HCT116 (cell line): ENCODE measurements at regions not wholly inside any gene's neighbourhood (a gene's known extent, or its start where the extent isn't known, plus 50 kb on each side); places are given as distances from the start of the nearest gene placed in this dataset.

Source experiments
- CTCF ChIP-seq, 3 experiments: fragments of 200-600 bp in 1 of 3; sonication (generic) in 1 of 3; IDR thresholded peaks in 2 of 3; conservative IDR thresholded peaks in 1 of 3; 2 replicates each; pipeline ENCODE4 v1.5.1; 2012 to 2017; ENCODE audit warnings: low read depth in 2 of 3, low read length in 2 of 3, antibody characterized with exemption in 1 of 3, borderline replicate concordance in 1 of 3, control low read depth in 1 of 3, mild to moderate bottlenecking in 1 of 3, mixed read lengths in 1 of 3, mixed run types in 1 of 3, moderate library complexity in 1 of 3; ENCODE audit not compliant: insufficient read depth in 1 of 3
- EZH2 ChIP-seq: fragments of 200-600 bp; sonication (generic); IDR thresholded peaks from 2 replicates; pipeline ENCODE4 v1.6.1; 2017; ENCODE audit warnings: antibody characterized with exemption, mixed run types
- EZH2phosphoT487 ChIP-seq: fragments of 200-600 bp; IDR thresholded peaks from 2 replicates; pipeline ENCODE4 v1.6.1; 2018; ENCODE audit warnings: antibody characterized with exemption, borderline replicate concordance
- MAX ChIP-seq: IDR thresholded peaks from 2 replicates; pipeline ENCODE4 v1.6.1; 2012
- POLR2A ChIP-seq: IDR thresholded peaks from 2 replicates; pipeline ENCODE4 v1.7.0; 2011; ENCODE audit warnings: borderline replicate concordance; ENCODE audit not compliant: insufficient read depth, insufficient read length; ENCODE audit errors: extremely low read depth
- POLR2AphosphoS5 ChIP-seq: IDR thresholded peaks from 2 replicates; pipeline ENCODE4 v1.6.1; 2011; ENCODE audit warnings: mild to moderate bottlenecking, low read depth, low read length, moderate library complexity
- REST ChIP-seq: IDR thresholded peaks from 2 replicates; pipeline ENCODE4 v1.6.1; 2012; ENCODE audit warnings: low read depth
- SRF ChIP-seq: IDR thresholded peaks from 2 replicates; pipeline ENCODE4 v1.6.1; 2012; ENCODE audit warnings: low read depth
- ZBTB33 ChIP-seq: IDR thresholded peaks from 2 replicates; pipeline ENCODE4 v1.6.1; 2011; ENCODE audit warnings: mild to moderate bottlenecking, low read length, moderate library complexity; ENCODE audit not compliant: insufficient replicate concordance; ENCODE audit errors: extremely low read depth

GRCh38 chr3:69530554-69530953, 144.7 kb upstream of the FRMD4B start:
- no peak for TF ChIP-seq CTCF (IDR thresholded peaks at IDR 0.05 in 2 of 3, conservative IDR thresholded peaks at IDR 0.05 in 1 of 3; ENCODE audit: borderline replicate concordance in 1 of 3, insufficient read depth in 1 of 3, low read depth in 2 of 3, low read length in 2 of 3)
- TF ChIP-seq SRF = no peak
- no peak for TF ChIP-seq MAX
- TF ChIP-seq ZBTB33 = no peak
- TF ChIP-seq POLR2AphosphoS5 = no peak
- TF ChIP-seq POLR2A = no peak
- TF ChIP-seq EZH2 = no peak
- no peak for TF ChIP-seq REST
- TF ChIP-seq EZH2phosphoT487 = no peak
